Fibroblast of peridontal ligament (primary cell): ENCODE measurements at regions not wholly inside any gene's neighbourhood (a gene's known extent, or its start where the extent isn't known, plus 50 kb on each side); places are given as distances from the start of the nearest gene placed in this dataset.

Experiments
- DNase-seq: peaks from one replicate; pipeline ENCODE4 v3.0.0-alpha.2; 2010; ENCODE audit errors: extremely low read depth

DNA sequence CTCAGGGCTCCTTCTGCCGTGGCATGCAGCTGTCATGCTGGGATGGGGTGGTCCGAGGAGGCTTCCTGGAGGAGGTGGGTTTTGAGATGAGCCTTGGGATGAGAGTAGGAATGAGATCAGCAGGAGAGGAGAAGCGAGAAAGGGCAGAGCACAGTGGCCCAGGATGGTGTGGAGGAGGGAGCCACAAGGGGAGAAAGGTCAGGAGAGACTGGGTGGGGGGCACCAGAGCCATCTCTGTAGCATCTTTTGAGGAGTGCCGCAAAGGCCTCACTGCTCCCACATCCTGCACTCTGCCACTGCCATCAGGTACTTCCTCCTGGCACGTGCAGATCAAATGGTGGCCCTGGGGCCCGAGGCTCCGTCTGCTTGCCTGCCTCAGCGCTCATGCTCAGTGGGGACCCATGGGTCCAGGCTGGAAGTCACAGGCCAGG lies 150.2 kb downstream of the MACROH2A1 start:
- no peak for DNase-seq

DNA sequence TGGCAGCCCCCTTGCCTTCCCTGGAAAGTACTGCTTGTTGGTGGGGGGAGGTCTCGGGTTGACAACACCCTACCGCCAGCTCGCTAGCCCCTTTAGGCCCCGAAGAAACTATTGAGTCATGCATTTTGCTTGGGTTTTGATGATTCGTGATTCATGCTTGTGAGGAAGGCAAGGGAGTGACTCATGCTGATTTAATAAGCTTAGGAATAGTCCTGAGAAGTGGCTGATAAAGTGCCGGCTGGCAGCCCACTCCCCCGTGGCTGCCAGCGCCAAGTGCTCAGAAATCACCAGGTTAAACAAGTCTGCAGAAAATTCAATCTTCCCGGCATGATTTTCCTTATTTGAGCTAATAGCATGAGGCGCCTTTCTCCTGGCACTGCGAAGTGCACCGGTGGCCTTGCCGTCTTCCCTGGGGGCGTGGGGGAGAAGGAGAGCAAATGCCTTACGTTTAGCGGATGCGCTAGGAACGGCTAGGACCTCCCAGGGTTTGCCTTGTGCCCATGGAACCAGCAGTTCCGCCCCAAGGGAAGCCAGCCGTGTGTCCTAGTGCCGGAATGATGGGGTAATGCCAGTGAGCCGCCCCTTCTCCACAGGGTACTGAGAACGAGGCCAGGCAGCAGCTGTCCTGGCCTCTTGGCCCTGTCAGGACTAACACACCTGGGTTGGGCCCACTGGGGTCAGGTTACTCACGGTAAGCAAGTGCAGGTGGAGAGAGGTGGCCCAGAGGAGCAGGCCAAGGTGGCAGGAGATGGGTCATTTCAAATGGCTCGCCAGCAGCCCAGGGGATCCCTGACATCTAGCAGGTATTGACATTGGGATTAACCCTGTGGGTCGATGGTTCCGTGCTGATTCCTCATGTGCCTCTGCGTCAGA lies 151.9 kb downstream of the MACROH2A1 start:
- peak; percentile 93 for DNase-seq

DNA sequence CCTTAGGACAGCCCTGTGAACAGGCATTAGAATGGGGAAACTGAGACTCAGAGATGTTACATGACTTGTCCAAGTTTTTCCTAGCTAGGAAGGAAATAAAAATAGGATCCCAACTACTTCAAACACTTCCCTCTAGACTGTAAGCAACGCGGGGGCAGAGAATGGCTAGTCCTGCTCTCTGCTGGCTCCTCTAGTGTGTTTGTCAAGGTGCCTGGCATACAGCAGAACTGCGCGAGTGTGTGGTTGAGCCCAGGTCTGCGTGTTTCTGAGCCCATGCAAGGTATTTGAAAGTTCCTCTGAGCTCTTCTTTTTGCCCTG lies 152.5 kb downstream of the MACROH2A1 start:
- no peak for DNase-seq

DNA sequence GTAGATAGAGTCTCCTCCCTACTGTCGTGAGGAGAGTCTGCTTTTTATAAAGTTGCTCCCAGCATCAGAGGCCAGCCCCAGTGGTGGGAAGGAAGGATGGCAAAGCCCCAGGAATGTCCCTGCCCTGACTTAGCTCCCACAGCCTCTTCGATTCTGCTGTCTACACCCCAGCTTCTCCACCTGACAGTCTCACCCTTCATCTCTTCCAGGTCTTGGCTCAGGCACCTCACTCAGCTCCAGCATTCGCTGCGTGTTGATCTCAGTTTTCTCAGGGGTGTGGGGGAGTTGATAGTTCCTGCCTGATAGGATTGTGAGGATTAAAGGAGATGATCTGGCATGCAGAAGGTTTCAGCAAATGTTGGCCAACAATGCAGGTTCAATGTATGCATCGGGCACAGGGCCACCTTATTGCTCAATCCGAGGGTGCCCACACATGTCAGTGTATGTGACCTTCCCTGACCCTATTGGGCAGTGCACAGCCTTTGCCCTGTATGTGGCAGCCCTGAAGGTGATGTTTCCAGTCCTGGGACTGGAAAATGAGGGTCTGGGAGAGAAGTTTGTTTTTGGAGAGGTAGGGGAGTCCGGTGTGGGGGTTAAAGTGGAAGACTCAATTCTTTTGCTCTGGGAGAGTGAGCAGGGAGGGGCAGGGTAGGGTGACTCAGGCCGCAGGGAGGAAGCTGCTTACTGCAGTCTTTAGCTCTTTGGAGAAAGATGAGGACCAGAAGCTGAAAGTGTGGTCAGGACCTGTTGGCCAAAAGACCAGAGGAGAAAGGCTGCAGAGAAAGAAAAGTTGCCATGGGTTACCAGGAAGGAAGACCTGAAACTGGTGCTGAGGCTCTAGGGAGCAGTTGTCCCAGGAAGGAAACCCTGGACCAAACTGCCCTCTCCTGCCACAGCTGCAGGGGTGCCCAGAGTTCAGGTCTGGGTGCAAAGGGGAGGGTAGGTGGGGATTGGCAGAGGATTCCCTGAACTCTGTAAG lies 153.2 kb downstream of the MACROH2A1 start:
- DNase-seq: peak; percentile 49

DNA sequence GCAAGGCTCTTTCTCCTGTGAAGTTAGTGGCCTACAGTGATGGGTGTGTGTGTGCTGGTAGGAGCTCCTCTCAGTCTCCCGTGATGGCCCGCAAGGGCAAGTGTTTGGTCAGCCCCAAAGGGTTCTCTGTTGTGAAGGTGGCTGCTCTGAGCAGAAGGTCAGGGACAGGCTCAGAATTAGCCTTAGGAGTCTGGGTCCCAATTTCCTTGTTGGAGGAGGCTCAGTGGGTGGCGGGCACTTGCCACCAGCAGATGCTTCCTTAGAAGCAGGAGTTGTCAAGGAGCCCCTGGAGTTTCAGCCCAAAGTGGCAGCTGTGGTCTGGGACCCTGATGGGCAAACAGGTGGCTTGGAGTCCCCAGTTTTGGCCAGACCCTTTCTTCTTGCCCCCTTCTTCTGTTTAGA lies 154.4 kb downstream of the MACROH2A1 start:
- no peak for DNase-seq

DNA sequence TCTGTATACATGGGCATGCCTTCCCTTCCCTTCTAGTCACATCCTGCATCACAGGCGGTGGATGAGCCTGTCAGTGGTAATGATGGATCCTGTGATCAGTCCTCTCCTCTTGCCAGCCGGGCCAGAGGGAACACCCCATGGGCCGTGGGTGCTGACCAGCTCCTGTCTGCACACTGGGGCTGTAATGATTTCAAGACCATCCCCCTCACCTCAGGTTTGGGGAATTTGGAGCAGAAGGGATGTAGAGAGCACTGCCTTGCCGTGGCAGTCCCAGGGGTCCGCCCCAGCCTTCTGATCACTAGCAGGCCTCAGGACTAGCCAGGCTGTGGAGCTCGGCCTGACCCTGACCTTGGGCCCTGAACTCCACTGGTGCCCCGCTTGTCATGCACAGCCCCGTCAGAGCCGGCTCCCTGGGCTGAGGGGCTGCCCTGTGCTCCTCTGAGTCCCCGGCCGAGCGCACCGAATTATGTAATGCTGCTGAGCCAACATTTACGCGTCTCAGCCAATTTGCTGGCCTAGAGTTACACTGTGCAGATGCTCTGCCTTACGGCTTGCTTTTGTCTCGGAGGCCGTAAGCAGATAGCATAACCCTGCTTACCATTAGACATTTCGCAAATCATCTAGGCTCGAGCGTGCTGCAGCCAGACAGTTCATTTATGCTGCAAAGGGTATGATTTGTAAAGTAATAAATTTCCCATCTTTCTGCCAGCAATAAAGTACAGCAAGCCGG lies 155.3 kb downstream of the MACROH2A1 start:
- no peak for DNase-seq

DNA sequence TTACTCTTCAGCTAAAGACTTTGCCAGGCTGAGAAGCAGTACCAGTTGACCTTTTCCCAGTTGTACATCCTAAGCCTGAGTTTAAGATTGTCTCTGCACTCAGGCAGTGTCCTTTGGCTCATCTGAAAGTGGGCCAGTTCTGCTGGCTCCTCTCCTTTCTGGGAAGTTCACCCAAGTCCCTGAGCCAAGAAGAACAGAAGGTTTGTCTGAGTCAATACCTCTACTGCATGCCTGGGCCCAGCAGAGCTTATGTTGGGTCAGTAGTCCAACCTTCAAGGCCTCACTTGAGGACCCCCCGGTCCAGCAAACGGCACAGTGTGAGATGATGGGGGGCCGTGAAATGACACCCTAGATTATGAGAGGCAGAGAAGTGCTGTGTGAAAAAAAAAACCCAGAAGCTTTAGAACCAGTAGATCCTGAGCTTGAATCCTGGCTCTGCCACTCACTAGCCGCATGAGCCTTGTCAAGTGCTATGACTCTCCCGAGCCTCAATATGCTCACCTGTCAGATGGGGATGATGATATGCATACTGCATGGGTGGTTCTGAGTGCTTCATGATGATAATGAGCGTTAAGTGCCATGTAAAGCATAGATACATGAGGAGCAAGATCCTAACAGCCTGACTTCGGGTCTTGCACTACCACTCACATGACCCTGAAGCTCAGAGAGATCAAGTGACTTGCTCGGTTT lies 156.0 kb downstream of the MACROH2A1 start:
- peak; percentile 44 for DNase-seq

DNA sequence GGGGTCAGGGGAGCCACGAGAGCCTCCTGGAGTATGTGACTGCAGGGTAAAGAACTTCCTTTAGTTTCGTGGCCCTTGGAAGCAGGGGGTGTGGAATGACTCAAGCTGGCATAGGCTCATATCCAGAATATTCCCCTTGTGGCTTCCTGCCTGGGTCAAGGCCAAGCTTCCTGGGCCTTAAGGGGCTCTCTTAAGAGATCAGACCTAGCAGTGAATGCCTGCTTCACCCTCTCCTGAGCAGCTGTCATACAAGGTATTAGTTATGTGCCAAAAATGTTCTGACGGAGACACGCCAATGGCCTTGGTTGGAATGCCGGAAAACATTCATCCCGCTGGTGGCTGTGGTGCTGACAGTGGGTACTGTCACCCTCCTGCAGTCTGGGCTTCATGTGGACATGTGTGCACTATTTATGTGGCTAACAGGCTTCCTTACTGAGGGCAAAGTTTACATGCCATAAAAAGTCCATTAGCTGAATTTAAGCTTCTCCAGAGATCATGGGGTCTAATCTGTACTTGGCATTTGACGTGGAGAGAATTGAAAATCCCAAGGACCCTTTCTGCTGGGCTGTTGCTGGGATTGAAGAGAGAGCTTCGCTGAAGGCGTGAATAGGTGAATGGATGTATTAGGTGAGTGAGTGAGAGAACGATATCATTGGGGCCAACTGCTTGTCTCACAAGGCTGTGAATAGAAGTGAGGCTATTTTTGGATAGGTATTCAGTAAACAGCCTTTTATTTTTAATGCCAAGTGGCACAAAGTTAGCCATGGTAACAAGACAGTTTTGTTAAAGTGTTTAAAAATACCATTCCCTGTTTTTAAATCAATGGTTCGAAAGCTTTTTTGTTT lies 156.8 kb downstream of the MACROH2A1 start:
- DNase-seq: peak; percentile 42

DNA sequence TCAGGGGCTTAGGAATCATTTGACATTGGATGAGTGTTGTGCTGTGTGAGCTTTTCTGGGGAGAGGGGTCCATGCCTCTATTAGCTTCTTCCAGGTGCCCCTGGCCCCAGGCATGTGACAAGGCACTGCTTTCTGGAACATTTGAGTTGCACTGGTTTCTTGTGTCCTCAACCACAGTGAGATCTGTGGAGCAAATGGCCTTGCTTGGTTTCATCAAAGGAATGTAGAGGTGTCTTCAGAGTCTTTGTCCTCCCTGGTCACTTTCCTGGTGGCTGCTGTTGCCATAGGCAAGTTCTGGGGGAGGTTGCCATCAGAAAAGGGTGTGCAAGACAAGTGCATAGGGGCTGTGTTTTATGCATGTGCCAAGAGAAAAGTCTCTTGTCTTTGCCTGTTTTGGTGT lies 157.5 kb downstream of the MACROH2A1 start:
- DNase-seq: no peak

DNA sequence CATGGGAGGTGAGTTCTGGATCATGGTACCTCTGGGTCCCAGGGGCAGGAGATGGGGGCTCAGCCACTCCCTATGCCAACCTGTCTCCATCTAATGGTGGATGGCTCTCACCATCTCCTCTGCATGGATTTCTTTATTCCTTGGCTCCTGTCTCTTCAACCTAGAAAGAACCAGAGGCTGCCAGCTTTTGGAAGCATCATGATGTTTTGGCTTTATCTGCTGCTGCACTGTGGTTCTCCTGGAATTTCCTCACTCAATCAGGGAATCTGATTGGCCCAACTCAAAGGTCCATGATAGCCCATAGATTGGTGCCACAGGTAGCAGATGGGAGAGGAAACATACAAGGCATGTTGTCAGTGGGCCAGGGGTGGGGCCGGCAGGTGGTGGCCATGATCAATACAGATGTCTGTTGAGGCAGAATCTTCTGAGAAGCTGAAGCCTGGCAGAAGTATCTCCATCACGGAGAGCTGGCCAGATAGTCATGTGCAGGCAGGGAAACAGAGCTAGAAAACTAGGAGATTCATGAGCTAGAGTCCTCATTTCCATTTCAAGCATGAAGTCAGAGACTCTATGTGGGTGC lies 158.2 kb downstream of the MACROH2A1 start:
- DNase-seq: no peak

DNA sequence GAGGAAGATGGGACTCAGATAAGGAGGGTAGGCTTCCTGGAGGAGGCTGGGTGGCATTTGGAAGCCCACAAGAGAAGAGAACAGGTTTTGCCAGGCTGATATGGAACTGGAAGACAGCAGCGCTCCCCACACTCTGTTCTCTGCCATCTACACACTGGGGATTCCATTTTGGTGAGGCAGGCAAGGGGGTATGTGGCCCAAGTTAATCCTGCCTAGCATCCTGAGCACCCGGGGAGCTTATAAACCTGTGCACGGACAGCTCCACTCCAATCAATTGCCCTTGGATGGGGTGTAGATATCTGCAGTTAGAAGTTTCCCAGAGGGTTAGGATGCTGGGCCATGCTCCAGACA lies 158.8 kb downstream of the MACROH2A1 start:
- DNase-seq: no peak

DNA sequence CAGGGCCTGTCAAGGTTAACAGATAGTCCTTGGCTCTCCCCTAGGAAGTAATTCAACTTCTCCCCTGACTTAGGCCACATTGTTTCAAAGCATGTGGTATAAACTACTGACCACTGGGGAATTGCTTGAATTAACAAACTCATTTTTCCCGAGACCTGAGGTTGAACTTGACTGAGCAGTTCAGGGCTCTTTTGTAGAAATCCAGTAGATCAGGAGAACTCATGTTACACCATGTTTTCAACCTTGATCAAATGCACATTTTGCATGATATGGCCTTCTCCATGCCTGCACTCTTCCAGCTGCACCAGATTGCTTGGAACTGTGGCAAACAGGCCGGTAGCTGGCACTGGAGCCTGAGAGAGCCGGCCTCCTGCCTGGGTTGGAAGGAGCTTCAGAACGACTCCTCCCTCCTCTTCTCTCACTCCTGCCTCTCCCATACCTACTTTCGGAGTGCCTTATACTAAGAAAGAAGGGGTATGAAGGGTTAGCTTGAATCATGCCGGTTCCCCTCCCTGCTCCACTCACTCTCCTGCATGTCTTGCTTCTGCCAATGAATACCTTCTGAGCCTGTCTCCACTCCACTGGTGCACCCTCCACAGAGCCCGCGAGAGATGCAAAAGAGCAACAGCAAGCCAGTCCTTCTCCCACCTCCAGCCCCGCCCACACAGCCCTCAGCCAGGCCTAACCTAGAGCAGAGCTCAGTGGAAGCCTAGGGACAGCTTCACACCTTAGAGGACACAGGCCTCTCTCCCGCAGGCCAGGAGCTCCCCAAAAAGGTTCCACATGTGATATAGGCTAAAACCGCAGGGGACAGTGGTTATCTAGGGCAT lies 159.4 kb downstream of the MACROH2A1 start:
- peak; percentile 96 for DNase-seq

DNA sequence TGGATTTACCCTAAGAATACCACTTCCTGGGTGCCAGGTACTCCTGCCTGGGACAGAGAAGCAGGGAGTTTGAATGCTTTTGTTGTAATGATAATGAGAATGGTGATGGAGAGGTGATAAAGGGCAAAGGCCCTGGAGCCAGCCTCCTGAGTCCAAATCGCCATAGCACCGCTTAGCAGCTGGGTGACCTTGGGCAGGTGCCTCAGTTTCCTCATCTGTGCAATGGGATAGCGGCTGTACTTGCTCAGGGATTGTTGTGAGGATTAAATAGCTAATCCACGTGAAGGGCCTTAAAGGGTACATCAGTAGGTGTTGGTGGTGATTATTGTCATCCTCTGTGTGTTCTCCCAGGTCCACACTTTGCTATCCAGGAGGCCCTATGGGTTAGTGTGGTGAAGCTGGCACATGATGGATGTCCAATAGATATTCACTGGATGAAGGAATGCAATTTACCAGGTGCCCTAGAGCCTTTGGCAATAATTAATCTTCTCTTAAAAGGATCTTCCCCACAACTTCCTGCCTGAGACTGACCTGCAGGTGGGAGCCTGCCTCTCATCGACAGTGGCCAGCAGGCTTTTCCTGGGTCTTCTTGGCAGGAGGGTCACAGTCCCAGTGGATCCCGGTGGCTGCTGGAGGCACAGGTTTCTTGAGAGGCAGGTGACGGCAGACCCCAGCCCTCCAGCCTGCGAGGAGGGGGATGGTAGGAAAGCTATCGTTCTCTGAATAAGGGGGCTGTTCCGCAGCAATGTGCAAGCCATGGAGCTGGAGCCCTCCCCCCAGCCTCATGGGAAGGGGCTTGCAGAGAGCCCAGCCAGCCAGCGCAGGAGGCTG lies 160.2 kb downstream of the MACROH2A1 start:
- no peak for DNase-seq

DNA sequence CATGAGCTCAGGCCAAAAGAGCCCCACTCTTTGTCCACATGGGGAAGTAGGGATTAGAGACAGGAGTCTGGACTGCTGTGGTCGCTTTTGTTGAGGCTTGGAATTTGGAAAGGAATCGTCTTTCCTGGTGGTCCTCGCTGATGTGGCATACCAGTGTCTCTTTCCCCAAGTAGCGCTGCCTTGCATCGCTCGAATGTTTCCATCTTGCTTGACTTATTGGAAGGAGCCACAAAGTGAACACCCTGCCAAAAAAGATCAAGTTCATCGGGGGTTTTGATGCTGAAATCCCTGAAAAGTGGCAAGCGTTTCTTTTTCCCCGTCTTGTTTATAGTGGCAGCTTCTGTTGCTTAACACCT lies 161.3 kb downstream of the MACROH2A1 start:
- no peak for DNase-seq

DNA sequence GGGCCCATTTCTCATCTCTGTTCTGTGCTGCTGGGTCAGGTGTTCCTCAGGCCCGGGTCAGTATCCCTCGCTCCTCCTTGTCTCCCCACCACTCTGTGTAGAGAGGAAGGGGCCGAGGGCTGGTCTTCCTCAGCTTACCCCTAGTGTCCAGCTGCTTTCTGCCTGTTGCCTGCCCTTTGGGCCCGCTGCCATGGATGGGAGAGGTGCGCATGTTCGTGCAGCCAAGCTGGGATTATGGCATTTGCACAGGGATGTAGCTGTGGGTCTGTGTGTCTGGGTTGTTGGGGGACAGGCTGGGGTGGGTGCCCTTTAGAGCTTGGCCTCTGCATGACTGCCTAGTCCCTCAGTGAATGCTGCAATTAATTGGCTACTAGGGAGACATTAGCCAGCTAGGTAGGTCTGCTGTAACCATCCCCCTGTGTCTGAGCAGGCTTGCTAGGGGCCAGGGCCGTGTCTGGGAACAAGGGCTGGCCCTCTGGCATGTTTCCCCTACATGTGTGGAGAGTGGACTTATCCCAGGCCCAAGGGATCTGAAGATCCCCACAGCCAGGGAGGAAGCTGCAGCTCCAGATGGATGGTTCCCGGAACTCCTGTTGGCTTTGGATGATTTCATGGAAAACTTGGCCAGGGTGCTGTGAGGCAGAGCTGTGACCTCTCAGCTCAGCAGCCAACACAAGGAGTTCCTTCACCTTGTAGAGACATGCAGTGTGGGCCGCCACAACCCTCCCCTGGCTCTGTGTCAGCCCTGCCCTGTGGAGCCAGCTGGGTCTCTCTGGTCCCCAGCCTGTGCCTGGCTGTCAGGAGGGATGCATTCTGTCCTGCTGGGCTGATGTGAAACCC lies 161.9 kb downstream of the MACROH2A1 start:
- DNase-seq: no peak

DNA sequence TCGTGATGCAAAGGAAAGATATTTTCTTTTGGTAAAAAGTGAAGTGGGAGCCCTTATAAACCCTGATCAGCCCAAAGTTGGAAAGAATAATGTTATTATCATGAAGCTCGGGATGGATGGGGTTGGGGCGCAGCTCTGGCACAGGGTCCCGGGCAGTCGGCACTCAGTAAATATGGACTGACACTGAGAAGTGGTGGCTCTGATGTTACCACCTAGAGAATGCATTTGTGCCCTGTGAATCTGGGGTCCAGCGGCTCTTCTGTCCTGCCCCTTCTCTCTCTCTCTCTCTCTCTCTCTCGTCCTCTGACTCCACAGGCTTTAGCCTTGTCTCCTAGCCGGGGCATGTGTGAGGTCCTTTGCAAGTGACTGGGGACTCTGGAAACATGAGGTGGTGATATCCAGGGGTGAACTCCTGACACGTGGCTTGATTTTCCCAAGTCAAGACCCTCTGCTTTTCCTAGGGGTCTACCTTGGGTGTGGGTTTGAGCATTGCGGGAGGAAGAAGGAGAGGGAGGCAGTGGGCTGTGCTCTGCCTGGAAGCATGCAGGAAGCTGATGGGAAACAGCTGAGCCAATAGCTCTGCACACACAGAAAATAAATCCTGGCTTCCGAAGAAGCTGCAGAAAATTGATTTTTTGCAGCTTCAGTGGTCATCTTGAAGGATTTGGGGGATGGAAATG lies 162.7 kb downstream of the MACROH2A1 start:
- no peak for DNase-seq
